Fibroblast of the aortic adventitia (primary cell): ENCODE measurements at regions not wholly inside any gene's neighbourhood (a gene's known extent, or its start where the extent isn't known, plus 50 kb on each side); places are given as distances from the start of the nearest gene placed in this dataset.
"Not testable (repeated sequence)": the region's sequence is repeated elsewhere in the genome, so short reads cannot be mapped to it uniquely, and the experiment has no call there.

ENCODE experiments used
- DNase-seq: peaks from one replicate; pipeline ENCODE4 v3.0.0-alpha.2; 2010; ENCODE audit warnings: low read depth
- H3K4me3 ChIP-seq: 2 replicates; pipeline ENCODE4 v1.5.1; 2011; ENCODE audit warnings: low read depth, mild to moderate bottlenecking, control low read depth, low read length, moderate library complexity
- TF ChIP-seq, protein P1 (sequence below): IDR thresholded peaks from 2 replicates; pipeline ENCODE4 v1.5.1; 2011; ENCODE audit warnings: mild to moderate bottlenecking, low read length, control low read depth, inconsistent platforms; ENCODE audit not compliant: insufficient read depth

DNA sequence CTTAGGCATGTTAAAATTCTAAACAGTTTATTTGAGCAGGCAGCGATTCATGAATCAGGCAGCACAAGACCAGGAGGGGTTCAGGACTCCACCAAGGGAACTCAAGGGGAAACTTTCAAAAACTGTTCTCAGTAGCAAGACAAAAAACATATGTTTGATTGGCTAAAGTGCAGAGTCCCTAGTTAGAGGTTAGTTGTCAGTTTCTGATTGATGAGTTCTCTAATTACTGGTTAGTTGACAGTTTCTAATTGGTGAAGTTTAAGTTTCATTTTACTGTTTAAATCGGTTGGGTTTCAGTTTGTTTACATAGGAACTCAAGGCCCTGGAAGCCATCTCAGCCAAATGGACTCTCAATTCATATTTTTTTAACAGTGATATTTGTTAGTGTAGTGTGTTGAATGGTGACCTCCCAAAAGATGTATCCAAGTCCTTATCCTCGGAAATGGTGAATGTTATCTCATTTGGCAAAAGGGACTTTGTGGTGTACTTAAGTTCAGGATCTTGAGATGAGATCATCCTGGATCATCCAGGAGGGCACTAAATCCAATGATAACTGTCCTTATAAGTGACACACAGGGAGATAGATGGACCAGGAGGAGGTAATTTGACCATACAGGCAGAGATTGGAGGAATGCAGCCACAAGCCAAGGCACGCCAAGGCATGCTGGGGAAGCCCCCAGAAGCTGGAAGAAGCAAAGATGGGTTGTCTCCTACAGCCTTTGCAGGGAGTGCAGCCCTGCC, 219.2 kb upstream of the RAI14 start:
- DNase-seq, result peak; percentile 27
- no peak overlapping the region for H3K4me3 ChIP-seq
- TF ChIP-seq, protein P1, sequence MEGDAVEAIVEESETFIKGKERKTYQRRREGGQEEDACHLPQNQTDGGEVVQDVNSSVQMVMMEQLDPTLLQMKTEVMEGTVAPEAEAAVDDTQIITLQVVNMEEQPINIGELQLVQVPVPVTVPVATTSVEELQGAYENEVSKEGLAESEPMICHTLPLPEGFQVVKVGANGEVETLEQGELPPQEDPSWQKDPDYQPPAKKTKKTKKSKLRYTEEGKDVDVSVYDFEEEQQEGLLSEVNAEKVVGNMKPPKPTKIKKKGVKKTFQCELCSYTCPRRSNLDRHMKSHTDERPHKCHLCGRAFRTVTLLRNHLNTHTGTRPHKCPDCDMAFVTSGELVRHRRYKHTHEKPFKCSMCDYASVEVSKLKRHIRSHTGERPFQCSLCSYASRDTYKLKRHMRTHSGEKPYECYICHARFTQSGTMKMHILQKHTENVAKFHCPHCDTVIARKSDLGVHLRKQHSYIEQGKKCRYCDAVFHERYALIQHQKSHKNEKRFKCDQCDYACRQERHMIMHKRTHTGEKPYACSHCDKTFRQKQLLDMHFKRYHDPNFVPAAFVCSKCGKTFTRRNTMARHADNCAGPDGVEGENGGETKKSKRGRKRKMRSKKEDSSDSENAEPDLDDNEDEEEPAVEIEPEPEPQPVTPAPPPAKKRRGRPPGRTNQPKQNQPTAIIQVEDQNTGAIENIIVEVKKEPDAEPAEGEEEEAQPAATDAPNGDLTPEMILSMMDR, result no peak

DNA sequence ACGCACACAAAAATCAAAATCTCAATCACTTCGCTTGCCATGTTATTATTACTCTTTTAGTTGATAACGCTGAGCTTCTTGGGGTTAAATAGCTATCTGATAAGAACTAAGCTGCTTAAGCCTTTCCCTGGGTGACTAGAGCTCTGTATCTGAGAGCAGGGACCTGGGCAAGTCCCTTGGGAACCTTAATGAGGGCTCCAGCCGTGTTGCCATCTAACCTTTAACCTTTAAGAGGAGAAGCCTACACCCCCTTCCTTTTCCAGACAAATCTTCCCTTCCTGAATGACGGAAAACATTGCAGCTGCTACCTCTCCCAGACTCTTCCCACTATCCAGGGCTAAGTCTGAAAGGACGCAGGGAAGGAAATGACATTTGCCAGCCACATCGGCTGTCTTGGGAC, 216.5 kb upstream of the RAI14 start:
- no peak overlapping the region for H3K4me3 ChIP-seq
- no peak for DNase-seq
- TF ChIP-seq, protein P1, result no peak

DNA sequence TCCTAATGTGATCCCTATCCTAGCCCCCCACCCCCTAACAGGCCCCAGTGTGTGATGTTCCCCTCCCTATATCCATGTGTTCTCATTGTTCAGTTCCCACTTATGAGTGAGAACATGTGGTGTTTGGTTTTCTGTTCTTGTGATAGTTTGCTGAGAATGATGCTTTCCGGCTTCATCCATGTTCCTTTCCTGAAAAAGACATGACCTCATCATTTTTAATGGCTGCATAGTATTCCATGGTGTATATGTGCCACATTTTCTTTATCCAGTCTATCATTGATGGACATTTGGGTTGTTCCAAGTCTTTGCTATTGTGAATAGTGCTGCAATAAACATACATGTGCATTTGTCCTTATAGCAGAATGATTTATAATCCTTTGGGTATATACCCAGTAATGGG, 214.4 kb upstream of the RAI14 start:
- DNase-seq, H3K4me3 ChIP-seq: not testable (repeated sequence)

DNA sequence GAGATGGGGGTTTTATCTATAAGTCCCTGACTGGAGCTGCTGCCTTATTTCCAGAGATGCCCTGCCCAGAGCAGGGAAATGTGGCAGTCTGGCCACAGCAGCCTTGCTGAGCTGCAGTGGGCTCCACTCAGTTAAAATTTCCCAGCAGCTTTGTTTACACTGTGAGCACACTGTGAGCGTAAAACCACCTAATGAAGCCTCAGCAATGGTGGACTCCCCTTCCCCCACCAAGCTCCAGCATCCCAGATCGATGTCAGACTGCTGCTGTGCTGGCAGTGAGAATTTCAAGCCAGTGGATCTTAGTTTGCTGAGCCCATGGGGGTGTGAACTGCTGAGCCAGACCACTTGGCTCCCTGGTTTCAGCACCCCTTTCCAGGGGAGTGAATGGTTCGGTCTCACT, 208.7 kb upstream of the RAI14 start:
- TF ChIP-seq, protein P1, result no peak
- H3K4me3 ChIP-seq, result no peak overlapping the region
- no peak for DNase-seq

DNA sequence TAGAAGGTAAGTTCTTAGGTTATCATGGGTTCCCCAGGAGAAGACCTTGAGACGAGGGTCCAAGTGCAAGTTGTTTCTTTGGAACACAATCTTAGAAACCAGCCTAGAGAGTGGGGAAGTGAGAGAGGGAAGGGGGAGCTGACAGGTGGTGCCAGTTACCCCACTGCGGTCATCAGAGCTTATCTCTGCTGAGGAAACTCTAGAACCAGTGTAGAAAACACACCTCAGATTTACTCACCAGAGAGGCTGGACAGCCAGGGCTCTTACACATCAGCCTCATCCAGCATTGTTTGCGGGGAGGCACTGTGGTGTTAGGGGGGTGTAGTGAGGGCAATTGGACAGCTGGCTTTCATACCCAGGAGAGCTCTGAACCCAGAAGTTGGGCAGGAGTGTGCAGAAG, 206.5 kb upstream of the RAI14 start:
- no peak for DNase-seq
- TF ChIP-seq, protein P1, result no peak
- no peak overlapping the region for H3K4me3 ChIP-seq

DNA sequence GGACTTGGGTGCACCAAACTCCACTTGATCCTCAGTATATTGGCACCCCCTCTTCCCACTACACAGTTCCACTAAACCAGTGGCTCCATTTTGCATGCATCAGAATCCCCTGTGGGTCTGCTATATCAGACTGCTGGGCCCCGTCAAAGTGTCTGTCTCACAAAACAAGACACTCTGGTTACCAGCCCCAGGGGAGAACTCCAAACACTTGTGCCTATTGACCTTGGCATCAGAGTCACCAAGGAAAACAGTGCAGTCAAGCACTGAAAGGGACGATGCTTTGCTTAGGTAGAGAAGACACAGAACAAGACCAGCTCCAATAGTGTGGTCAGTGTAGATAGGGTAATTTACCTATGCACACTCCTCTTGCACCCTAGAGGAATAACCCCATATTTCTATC, 205.8 kb upstream of the RAI14 start:
- no peak overlapping the region for H3K4me3 ChIP-seq
- TF ChIP-seq, protein P1, result no peak

DNA sequence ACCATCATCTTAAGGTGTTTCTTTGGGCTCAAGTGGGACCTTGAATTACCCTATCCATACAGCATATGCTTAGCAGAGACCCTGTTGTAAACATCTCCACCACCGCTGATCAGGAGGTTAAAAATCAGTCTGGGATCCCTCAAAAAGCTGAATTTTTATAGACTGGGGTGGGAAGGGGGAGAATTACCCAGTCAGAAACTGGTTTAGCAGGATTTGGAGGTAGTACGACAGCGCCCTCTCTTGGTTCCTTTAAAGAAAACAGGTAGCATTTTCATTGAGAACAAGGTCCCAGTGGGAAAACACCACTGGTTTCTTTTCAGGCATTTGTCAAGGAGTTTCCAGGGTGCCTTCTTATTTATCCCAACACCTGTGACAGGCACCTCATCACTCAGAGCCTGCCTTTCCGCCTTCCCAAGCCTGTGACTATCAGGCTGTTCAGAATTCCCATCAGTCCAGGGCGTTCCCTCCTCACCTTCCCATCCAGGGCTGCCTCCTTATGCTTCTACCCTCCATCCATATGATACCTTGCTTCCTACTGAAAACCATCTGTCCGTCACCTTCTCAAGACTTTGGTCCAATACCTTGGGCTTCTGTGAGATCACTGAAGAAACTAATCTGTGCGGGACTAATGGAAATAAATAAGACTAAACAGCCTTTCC, 203.8 kb upstream of the RAI14 start:
- DNase-seq, result peak; percentile 65
- H3K4me3 ChIP-seq, result no peak overlapping the region
- TF ChIP-seq, protein P1, result peak; percentile 54

More for the DNA sequence above, 205.8 kb upstream of the RAI14 start:
- DNase-seq, result no peak
